CD4-positive, alpha-beta T cell treated with Interleukin-4 for 4 hours (primary cell): ENCODE measurements at regions not wholly inside any gene's neighbourhood (a gene's known extent, or its start where the extent isn't known, plus 50 kb on each side); places are given as distances from the start of the nearest gene placed in this dataset.
"Not testable (repeated sequence)": the region's sequence is repeated elsewhere in the genome, so short reads cannot be mapped to it uniquely, and the experiment has no call there.

Experiments used
- DNase-seq: peaks from one replicate; pipeline ENCODE4 v3.0.0-alpha.2; 2020

DNA sequence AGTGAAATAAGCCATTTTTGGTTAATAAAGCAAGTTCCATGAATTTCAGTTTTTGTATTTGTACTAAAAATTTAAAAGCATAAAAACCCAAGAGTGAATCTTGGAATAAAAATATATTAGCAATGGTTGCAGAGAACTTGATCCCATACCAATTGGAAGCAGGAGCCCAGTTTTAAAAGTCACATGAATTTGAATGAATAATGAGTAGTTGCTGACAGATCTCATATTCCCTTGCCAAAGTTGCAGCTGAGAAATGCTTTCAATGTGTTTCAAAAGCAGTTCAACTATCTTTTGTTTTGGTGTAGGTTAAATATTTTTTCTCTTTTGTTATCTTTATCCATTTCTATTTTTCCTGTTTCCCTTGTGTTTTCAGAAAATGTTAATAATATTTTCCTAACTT, 818.6 kb downstream of the CDH18 start:
- DNase-seq, result no peak

DNA sequence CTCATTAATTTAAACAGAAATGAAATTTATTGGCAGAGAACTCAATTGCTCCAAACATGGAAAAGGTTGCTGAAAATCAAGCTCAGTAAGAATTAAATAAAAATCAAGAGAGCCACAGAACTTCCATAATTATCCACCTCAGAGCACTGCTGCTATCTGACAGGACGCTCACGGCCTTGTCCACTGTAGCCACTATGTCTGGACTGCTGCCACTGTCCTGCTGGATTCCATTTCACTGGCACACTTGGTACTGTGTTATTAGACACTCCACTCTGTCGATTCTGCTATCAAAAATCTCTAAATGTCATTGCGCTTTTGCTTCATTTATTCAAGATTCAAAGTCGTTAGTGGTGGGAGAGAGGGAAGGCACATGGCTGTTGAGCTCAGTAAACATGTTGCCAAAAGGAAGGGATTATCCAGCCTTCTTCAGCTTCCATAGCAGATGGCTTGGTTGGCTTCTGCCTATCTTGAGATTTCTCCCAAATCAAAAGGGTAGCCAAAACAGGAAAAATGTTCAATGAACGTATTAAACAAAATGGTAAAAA, 815.0 kb downstream of the CDH18 start:
- DNase-seq, result no peak

DNA sequence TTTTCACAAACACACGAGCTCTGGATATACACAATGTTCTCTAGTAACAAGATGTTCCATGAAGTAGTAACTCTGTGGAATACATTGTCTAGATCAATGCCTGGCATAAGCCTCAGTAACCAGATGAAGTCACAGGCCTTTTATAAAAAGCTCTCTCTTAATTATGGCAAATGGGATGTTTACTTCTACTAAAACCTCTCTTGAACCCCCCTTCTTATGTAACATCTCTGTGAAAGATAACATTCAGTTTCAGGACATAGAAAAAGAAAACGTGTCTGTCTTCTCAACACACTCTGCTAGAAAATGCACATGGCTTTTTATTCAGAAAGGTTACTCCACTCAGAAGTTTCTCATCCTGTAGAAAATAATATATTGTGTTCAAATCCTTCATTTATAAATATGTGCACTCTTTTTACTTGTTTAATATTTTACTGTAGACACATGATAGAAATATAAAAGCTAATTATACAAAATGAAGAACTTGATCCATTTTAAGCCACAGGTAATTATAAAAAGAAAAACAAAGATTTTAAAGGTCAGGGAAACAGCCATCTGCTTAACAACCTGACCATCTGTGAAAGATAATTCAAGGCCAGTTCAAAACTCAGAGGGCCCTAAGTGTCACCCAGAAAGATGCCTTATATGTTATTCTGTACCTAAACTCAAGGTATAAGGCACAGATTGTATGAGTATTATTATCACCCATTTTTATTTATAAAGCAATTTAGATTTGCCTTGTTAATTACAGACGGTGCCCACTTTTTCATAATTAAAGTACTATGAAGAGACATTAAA, 812.0 kb downstream of the CDH18 start:
- no peak for DNase-seq

DNA sequence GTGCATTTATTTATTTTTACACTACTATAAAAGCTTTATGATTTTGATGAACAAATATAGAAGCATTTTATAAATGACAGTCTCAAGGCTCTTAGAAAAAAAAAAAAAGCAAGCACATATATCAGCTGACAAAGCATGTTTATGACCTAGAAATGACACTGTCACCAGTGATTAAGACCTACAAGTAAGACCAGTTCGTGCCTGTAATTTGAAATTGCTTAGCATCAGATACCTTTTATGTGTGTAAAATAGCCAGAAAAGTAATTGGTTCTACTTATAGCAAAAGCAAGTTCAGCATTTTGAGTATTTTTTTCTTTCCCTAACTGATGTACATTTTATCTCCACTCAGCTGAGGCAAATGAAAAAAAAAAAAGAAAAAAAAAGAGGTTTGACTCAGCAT, 808.4 kb downstream of the CDH18 start:
- DNase-seq, result no peak

DNA sequence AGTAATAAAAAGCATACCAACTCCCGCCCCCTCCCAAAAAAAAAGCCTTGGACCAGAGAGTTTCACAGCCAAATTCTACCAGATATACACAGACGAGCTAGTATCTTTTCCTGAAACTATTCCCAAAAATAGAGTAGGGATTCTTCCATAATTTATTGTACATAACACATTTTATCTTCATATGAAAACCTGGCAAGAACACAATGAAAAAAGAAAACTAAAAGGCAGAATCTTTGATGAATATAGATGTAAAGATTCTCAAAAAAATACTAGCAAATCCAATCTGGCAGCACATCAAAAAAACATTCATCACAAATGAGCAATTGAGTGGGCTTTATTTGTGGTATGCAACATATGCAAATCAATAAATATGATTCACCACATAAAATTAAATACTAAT, 798.8 kb downstream of the CDH18 start:
- DNase-seq, result no peak

DNA sequence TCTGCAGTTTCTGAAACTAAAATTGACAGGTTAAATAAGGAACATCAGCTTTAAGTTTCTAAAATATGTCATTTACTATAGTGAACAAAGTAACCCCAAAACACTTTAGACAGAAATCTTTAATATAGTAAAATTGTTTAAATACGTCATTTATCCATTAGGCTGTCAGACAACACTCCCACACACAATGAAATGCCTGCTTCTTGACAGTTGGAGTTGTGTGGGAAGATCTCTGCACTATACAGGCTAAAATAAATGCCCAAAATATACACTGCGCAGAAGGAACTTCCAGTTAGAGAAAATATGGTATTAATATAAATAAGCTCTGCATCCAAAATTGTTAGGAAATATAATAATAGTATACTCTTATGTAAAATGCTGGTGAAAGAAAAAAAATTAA, 794.4 kb downstream of the CDH18 start:
- DNase-seq, result no peak

DNA sequence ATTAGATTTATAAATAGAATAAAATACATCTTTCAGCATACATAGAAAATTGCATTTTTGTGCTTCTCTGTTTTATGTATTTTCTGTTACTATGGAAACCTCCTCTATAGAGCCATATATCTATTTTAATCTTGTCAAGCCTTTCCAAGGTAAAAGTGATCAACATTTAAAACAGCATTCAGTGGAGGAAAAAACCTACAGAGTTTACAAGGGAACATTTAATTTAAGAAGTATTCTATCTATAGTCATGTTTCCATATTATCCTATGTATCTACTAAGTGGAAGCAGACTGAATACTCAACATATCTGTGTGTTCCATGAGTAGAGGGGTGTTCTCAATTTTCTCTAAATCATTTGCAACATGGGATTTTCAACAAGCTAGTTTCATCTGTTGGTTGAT, 791.4 kb downstream of the CDH18 start:
- no peak for DNase-seq

DNA sequence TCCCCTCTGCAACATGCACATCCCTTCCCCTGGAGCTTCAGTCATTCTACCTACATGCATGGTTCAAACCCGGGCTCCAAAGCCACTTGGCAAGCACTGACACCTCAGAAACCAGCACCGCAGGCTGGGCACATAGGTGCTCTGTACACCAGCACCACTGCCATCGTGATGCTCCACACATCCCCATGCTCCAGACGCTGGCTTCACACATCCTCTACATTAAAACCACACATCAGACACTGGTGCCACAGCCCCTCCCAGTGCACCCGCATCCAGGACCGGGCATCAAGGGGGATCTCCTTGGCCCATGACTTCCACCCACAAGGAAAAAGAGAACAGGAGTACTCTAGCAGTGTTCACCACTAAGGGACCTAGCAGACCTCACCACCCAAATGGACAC, 787.7 kb downstream of the CDH18 start:
- DNase-seq, result no peak

DNA sequence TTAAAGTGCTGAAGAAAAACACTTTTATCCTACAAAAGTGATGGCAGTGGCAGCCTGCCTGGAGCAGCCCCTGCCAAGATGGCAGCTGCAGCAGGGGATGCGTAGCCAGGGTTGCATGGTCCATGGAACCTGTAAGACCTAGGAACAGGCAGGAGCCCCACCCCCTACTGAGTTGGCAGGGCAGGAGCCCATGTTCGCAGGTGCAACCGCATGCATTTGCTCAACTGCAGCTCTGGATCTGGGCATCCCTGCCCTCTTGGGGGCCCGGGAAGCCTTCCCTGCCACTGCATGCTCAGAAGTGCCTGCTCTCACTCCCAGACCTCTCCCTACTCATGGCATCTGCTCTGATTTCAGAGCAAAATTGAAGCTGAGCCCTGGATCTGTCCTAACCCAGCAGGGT, 779.6 kb downstream of the CDH18 start:
- DNase-seq, result no peak

DNA sequence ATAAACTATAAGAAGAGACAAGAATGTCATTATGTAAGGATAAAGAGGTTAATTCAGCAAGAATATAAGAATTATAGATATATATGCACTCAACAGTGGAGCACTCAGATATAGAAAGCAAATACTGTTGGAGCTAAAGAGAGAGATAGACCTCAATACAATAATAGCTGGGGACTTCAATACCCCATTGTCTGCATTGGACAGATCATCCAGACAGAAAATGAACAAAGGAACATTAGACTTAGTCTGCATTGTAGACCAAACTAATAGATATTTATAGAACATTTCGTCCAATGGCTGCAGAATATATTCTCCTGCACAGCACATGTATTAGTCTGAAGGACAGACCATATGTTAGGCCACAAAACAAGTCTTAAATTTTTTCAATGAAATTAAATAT, 777.1 kb downstream of the CDH18 start:
- no peak for DNase-seq

DNA sequence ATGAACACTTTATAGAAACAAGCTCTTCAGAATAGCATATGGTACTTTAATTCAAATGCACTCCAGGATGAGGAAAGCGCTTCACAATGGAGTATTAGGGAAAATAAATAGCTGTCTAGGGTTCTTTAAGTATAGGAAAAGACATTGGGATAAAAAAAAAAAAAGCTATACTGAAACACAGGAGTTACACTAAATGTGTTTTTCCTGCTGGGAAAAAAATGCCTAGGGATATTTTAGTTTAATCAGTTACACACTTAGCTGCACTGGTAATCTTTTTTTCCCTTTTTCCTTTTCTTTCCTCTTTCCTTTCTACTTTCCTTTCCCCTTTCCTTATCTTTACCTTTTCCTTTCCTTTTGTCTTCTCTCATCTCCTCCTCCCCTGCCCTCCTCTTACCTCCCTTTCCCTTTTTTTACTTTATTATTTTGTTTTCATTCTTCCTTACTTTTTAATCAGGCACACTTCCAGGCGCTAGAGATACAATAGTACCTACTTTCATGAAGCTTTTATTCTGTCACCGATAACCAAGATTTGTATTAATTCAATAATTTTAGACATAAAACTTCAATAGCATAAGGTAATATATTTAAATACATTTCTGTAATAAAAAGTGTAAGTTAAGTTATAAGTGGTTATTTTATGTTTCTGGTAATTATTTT, 758.7 kb downstream of the CDH18 start:
- no peak for DNase-seq

DNA sequence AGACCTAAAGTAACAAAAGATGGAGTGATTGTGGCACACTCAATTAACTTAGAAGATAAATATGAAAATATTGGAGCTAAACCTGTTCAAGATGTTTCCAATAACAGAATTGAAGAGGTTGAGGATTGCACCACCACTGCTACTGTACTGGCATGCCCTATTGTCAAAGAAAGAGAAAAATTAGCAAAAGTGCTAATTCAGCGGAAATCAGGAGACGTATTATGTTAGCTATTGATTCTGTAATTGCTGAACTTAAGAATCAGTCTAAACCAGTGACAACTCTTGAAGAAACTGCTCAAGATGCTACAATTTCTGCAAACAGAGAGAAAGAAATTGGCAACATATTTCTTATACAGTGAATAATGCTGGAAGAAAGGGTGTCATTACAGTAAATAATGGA, 754.4 kb downstream of the CDH18 start:
- DNase-seq, result no peak

DNA sequence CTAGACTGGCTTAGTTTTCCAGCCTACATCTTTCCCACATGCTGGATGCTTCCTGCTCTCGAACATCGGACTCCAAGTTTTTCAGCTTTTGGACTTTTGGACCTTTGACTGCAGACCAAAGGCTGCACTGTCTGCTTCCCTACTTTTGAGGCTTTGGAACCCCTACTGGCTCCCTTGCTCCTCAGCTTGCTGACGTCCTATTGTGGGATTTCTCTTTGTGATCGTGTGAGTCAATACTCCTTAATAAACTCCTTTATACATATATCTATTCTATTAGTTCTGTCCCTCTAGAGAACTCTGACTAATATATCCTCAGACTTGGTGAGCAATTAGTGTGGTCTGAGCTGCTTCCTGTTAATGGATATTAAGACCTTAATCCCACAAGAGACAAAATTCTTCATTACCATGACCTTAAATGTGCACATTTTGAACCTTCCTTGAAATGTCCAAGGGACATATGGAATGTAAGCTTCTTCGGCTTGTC, 752.9 kb downstream of the CDH18 start:
- DNase-seq, result no peak

DNA sequence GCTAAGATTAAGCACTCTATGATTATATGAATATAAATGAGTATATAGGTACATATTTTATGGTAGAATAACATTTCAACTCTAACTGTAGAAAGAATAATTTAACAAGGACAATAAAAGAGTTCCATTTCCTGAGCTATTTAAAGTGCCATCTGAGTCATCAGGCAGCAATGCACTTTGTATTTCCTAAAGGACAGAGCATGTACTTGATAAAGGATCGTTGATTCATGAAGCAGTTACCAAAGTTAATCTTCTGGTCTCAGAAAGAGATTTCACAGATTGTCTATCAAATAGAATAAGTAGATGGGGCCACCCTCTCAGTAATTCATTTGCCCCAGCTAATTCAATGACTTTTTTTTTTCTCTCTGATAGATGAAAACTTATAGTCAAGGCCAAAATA, 747.8 kb downstream of the CDH18 start:
- no peak for DNase-seq

DNA sequence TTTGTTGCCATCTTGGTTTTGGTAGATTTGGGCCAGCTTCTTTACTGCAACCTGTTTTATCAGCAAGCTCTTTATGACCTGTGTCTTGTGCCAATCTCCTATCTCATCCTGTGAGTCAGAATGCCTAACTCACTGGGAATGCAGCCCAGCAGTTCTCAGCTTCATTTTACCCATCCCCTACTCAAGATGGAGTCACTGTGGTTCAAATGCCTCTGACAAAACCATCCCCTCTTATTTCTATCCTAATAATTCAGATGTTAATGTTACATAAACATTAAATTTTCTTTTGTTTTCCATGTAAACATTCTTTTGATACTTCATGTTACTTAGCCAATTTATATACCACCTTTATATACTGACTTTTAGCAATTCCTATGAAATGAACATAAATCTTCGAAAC, 746.3 kb downstream of the CDH18 start:
- no peak for DNase-seq

DNA sequence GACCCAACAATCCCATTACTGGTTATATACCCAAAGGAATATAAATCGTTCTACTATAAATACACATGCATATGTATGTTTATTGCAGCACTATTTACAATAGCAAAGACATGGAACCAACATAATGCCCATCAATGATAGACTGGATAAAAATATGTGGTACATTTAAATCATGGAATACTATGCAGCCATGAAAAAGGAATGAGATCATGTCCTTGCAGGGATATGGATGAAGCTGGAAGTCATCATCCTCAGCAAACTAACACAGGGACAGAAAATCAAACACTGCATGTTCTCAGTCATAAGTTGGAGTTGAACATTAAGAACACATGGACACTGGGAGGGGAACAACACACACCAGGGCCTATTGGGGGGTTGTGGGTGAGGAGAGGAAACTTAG, 741.8 kb downstream of the CDH18 start:
- not testable (repeated sequence) for DNase-seq

DNA sequence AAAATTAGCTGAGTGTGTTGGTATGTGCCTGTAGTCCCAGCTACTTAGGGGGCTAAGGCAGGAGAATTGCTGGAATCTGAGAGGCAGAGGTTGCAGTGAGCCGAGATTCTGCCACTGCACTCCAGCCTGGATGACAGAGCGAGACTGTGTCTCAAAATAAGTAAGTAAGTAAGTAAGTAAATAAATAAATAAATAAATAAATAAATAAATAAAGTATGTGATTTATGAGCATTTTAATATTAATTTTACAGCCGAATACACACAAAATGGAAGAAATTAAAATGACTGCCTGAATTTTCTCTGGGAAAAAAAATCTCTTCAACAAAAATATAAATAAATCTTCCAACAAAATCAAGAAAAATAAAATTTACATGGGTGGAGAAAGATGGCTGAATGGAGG, 740.7 kb downstream of the CDH18 start:
- DNase-seq, result no peak

DNA sequence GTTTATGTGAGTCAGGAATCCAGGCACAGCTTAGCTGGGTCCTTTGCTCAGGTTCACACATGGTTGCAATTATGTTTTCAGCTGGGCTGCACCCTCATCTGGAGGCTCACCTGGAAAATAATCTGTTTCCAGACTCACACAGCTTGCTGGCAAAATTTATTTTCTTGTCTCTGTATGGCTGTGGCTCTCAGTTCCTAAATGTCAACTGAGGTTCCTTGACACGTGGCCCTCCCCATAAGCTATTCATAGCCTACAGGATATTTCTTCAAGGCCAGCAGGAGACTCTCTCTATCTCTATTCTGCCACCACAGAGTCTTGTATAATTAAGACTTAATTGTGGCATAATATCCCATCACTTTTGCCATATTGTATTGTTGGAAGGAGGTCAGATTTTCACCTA, 732.0 kb downstream of the CDH18 start:
- no peak for DNase-seq

DNA sequence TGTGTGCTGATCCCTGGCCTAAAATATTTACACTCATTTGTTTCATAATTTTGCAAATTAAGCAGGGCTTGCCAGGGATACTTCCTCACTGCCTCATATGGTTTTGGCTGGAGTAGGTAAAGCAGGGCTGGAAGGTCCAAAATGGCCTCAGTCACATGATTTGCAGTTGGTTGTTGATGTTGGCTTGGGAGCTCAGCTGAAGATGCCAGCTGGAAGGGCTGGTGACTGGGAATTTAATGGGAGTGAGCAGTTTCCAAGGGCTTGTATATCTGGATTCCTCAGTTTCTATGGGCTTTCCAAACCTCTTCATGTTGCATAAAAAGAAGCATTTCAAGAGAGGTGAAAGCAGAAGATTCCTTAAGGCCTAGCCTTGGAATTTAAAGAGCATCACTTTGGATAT, 729.3 kb downstream of the CDH18 start:
- no peak for DNase-seq

DNA sequence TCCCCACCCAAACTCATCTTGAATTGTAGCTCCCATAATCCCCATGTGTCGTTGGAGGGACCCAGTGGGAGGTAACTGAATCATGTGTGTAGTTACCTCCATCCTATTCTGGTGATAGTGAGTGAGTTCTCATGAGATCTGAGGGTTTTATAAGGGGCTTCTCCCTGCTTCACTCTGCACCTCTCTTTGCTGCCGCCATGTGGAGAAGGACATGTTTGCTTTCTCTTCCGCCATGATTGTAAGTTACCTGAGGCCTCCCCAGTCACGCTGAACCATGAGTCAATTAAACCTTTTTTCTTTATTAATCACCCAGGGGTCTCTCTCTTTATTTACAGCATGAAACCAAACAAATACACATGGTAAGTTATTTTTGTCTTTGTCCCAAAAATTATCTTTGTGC, 726.1 kb downstream of the CDH18 start:
- no peak for DNase-seq

DNA sequence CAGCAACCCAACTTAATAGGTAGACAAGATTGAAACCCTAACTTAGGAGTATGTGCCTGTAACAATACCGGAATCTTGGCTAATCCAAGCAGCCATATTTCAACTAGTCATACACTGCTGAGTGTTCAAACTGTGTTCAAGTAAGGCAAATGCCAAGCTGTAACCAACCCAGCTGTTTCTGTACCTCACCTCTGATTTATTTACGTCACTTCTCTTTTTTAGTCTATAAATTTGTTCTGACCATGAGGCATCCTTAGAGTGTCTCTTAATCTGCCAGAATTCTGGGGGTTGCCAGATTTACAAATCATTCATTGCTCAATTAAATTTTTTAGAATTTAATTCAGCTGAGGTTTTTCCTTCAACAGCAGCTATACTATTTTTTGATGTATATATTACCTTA, 723.2 kb downstream of the CDH18 start:
- DNase-seq, result no peak

DNA sequence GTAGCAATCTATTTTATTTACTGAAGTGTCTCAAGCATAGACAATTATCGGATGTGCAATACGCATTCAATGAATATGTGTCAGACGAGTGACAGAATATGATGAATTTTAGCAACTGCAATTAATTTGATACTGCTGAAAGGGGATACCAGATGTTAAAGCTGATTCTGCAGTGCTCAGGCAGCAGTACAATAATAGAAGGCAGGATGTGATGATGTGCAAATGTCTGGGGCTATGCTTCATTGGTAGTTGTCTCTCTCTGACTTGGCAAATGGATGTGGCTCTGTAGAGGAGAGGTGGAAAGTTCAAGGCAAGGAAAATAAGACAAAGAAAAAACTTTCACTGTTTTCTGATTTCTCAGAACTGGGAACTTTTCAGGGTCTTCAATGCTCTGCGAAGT, 721.2 kb downstream of the CDH18 start:
- no peak for DNase-seq

DNA sequence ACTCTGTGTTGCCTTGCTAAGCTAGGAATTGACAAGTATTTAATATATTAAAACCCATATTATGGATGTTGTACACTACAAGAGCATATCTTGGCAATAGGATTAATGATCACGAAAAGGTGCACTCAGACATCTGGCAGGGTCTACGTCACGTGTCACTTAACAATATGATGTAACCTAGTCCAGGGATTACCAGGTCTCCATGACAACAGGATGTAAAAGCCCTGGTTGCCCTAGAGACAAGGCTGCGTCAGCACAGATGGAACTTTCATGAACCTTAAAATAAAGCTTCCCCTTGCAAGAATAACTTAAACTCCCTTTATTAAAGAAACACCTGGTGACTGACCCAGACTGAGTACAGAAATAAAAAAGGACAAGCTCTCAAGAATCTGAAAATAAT, 717.8 kb downstream of the CDH18 start:
- no peak for DNase-seq

DNA sequence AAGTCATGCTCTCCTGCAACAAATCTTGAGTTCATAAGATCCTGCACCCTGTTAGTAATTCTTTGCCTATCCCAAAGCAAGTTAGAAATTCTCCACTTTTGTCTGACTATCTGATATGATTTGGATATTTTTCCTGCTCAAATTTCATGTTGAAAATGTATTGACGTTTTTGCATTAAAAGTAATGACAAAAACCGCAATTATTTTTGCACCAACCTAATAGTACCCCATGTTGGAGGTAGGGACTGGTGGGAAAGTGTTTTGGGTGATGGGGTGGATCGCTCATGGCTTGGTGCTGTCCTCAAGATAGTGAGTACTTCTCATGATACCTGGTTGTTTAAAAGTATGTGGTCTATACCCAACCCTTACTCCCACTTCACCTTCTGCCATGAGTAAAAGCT, 713.4 kb downstream of the CDH18 start:
- DNase-seq, result no peak

DNA sequence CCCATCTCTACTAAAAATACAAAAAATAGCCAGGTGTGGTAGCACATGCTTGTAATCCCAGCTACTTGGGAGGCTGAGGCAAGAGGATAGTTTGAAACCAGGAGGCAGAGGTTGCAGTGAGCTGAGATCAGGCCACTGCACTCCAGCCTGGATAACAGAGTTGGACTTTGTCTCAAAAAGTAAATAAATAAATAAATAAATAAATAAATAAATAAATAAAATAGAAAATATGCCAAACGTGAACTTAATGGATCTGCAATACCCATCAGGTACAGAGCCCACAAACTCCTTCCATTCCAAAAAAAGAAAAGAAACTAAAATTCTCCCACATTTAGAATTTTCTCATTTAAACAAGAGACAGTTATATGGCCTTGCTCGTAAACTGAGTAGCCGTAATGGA, 702.7 kb downstream of the CDH18 start:
- no peak for DNase-seq
